Karpas-422 (cell line): ENCODE measurements at regions not wholly inside any gene's neighbourhood (a gene's known extent, or its start where the extent isn't known, plus 50 kb on each side); places are given as distances from the start of the nearest gene placed in this dataset.

Experiments used
- DNase-seq: peaks from one replicate; pipeline ENCODE4 v3.0.0-alpha.2; 2015
- H2AFZ ChIP-seq: fragments of 200-600 bp; sonication (generic); 2 replicates; pipeline ENCODE4 v1.6.1; 2014; ENCODE audit warnings: antibody characterized with exemption, low read length, mixed read lengths
- H3K27ac ChIP-seq: fragments of 200-600 bp; sonication (generic); 2 replicates; pipeline ENCODE4 v1.5.1; 2014; ENCODE audit warnings: mild to moderate bottlenecking, low read length, moderate library complexity
- H3K27me3 ChIP-seq: fragments of 200-600 bp; sonication (generic); 2 replicates; pipeline ENCODE4 v1.6.1; 2014; ENCODE audit warnings: low read length, mixed read lengths
- H3K36me3 ChIP-seq: fragments of 200-600 bp; sonication (generic); 2 replicates; pipeline ENCODE4 v1.6.1; 2014; ENCODE audit warnings: low read length, mixed read lengths; ENCODE audit not compliant: insufficient read depth
- H3K4me1 ChIP-seq: fragments of 200-600 bp; sonication (generic); 2 replicates; pipeline ENCODE4 v1.6.1; 2014; ENCODE audit warnings: mild to moderate bottlenecking, low read length, mixed read lengths
- H3K4me2 ChIP-seq: fragments of 200-600 bp; sonication (generic); 2 replicates; pipeline ENCODE4 v1.6.1; 2014; ENCODE audit warnings: low read length, low read depth, mild to moderate bottlenecking; ENCODE audit not compliant: poor library complexity, severe bottlenecking
- H3K4me3 ChIP-seq: fragments of 200-600 bp; sonication (generic); 2 replicates; pipeline ENCODE4 v1.5.1; 2014; ENCODE audit warnings: mild to moderate bottlenecking, antibody characterized with exemption, low read length, mixed read lengths
- H3K79me2 ChIP-seq: fragments of 200-600 bp; sonication (generic); 2 replicates; pipeline ENCODE4 v1.6.1; 2014; ENCODE audit warnings: mild to moderate bottlenecking, low read length, mixed read lengths
- H3K9ac ChIP-seq: fragments of 200-600 bp; sonication (generic); 2 replicates; pipeline ENCODE4 v1.6.0; 2014; ENCODE audit warnings: low read length
- H3K9me2 ChIP-seq: fragments of 200-600 bp; sonication (generic), shearing (Covaris generic); replicated peaks from 2 replicates; pipeline ENCODE4 v1.6.0; 2014; ENCODE audit warnings: mild to moderate bottlenecking, low read length, moderate library complexity; ENCODE audit not compliant: insufficient read depth
- H3K9me3 ChIP-seq: fragments of 300-700, 200-600 bp; sonication (generic); 2 replicates; pipeline ENCODE4 v1.6.1; 2014; ENCODE audit warnings: low read length, mixed read lengths
- H4K20me1 ChIP-seq: fragments of 200-600 bp; sonication (generic); 2 replicates; pipeline ENCODE4 v1.6.1; 2014; ENCODE audit warnings: mild to moderate bottlenecking, antibody characterized with exemption, low read length, low read depth; ENCODE audit not compliant: insufficient read depth

GRCh38 chr2:11925295-11926066, 179.0 kb downstream of the LPIN1 start:
- Histone ChIP-seq H3K9me3 (no peaks in the 10 kb centered on the region), H2AFZ (no peak overlapping the region), H3K4me2 (no peak overlapping the region), H3K9me2 (no peaks in the 10 kb centered on the region), H4K20me1 (no peaks in the 10 kb centered on the region), H3K9ac (no peak overlapping the region), H3K27me3 (no peaks in the 10 kb centered on the region), H3K4me3 (no peak overlapping the region), H3K79me2 (no peaks in the 10 kb centered on the region), H3K27ac (no peak overlapping the region), H3K36me3 (no peaks in the 10 kb centered on the region), H3K4me1 (no peaks in the 10 kb centered on the region)
- DNase-seq, result no peak

DNA sequence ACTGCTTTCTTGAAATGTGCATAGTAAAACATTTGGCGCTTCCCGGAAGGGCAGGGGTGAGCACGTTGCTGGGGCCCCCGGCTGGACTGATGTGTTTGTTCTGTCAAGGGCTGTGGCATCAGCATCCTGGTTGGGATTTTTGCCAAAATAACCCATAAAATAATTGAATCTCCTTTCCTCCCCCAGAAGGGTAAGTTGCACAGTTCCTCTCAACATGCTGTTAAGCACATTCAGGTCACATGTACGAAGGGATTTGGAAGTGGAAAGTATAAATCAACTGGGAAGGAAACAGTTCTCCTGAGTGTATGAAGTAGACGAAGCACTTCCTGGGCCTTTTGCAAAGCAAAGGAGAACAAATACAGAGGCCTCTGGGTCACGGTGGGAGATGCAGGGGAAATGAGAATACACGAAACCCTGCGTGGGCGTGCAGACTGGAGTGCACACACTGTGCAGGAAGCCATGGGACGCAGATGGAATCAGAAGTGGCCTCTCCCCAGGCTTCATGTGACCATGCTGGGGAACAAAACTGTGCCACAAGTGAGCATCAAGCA, 183.9 kb downstream of the LPIN1 start:
- no peak overlapping the region for H2AFZ ChIP-seq
- no peak overlapping the region for H3K4me3 ChIP-seq
- DNase-seq, result no peak
- 0 out of 2 replicates have a peak, but pooled peaks cover 3% of the 10 kb centered on the region for H3K9me2 ChIP-seq
- H3K79me2 ChIP-seq, result no peaks in the 10 kb centered on the region
- H4K20me1 ChIP-seq, result no peaks in the 10 kb centered on the region
- H3K27me3 ChIP-seq, result no peaks in the 10 kb centered on the region
- H3K27ac ChIP-seq, result no peak overlapping the region
- no peak overlapping the region for H3K4me2 ChIP-seq
- 0 out of 2 replicates have a peak, but pooled peaks cover 5% of the 10 kb centered on the region for H3K36me3 ChIP-seq
- H3K4me1 ChIP-seq, result peaks cover 3% of the 10 kb centered on the region; the same call in 1 of the 2 replicates
- no peak overlapping the region for H3K9ac ChIP-seq
- no peaks in the 10 kb centered on the region for H3K9me3 ChIP-seq

DNA sequence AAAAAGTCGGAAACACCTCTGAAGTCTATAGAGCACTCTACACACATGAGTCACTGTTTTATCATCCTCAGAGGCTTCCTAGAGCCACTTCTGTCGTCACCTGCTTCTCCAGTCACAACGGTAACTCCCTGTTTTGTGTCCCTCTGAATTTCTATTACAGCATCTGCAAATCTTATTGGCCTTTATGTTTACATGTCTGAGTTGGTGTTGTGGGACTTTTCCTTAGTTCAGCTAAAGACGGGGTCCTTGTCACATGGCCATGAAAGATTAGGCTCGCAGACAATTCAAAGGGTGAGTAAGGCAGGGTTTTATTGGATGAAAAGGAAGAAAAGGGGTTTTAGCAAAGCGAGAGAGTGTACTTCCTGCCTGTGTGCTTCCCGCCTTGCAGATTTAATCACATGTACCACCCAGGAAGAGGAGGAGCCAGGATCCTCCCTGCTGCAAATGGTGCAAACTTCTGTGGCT, 185.6 kb downstream of the LPIN1 start:
- H4K20me1 ChIP-seq, result no peaks in the 10 kb centered on the region
- H3K9me3 ChIP-seq, result no peaks in the 10 kb centered on the region
- H3K9ac ChIP-seq, result no peak overlapping the region
- no peak overlapping the region for H3K4me2 ChIP-seq
- no peaks in the 10 kb centered on the region for H3K27me3 ChIP-seq
- no peak overlapping the region for H3K27ac ChIP-seq
- H3K9me2 ChIP-seq, result 0 out of 2 replicates have a peak, but pooled peaks cover 3% of the 10 kb centered on the region
- DNase-seq, result no peak
- H3K4me3 ChIP-seq, result no peak overlapping the region
- no peak overlapping the region for H2AFZ ChIP-seq
- no peaks in the 10 kb centered on the region for H3K79me2 ChIP-seq
- peaks cover 3% of the 10 kb centered on the region; the same call in 1 of the 2 replicates for H3K4me1 ChIP-seq
- H3K36me3 ChIP-seq, result 0 out of 2 replicates have a peak, but pooled peaks cover 5% of the 10 kb centered on the region

DNA sequence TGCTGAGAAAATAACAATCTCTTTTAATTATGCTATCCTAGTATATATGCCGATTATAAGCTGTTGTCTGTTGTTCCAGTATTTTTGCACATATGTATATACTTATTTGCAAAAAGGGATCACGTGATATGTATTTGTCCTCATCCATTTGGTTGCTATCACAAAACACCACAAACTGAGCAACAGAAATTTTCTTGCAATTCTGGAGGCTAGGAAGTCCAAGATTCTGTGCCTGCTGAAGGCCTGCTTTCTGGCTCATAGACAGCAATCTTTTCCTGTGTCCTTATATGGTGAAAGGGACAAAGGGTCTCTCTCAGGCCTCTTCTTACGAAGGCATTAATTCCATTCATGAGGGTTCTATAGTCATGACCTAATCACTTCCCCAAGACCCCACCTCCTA, 186.5 kb downstream of the LPIN1 start:
- 0 out of 2 replicates have a peak, but pooled peaks cover 3% of the 10 kb centered on the region for H3K9me2 ChIP-seq
- H3K79me2 ChIP-seq, result no peaks in the 10 kb centered on the region
- no peaks in the 10 kb centered on the region for H4K20me1 ChIP-seq
- no peak overlapping the region for H3K4me3 ChIP-seq
- no peak overlapping the region for H3K9ac ChIP-seq
- no peak overlapping the region for H2AFZ ChIP-seq
- H3K36me3 ChIP-seq, result 0 out of 2 replicates have a peak, but pooled peaks cover 5% of the 10 kb centered on the region
- H3K9me3 ChIP-seq, result no peaks in the 10 kb centered on the region
- H3K27ac ChIP-seq, result no peak overlapping the region
- H3K27me3 ChIP-seq, result no peaks in the 10 kb centered on the region
- H3K4me1 ChIP-seq, result peaks cover 3% of the 10 kb centered on the region; the same call in 1 of the 2 replicates
- no peak overlapping the region for H3K4me2 ChIP-seq
- no peak for DNase-seq

DNA sequence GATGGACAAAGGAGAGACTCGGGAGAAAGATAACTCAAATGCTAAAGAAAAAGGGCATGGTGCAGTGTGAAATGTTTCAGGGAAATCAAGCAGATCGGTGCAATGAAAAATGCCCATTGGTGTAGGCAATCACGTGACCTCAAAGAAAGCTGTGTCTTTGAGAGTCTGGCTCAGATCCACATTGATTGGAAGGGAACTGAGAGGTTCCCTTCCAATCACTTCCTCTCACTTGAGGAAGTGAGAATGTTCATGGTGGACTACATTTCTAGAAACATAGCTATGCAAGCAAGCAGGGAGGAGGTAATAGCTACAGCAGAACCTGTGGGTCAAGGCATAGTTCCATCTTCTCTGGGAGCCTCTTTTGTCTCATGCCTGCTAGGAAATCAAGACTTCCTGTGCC, 187.4 kb downstream of the LPIN1 start:
- Histone ChIP-seq H3K4me1 (peaks cover 3% of the 10 kb centered on the region; the same call in 1 of the 2 replicates), H3K79me2 (no peaks in the 10 kb centered on the region), H3K4me2 (no peak overlapping the region), H4K20me1 (no peaks in the 10 kb centered on the region), H2AFZ (no peak overlapping the region), H3K9me2 (0 out of 2 replicates have a peak, but pooled peaks cover 3% of the 10 kb centered on the region), H3K27me3 (no peaks in the 10 kb centered on the region), H3K27ac (no peak overlapping the region), H3K4me3 (no peak overlapping the region), H3K9ac (no peak overlapping the region), H3K36me3 (0 out of 2 replicates have a peak, but pooled peaks cover 5% of the 10 kb centered on the region), H3K9me3 (no peaks in the 10 kb centered on the region)
- peak; percentile 63 for DNase-seq

GRCh38 chr2:11936761-11937160, 190.3 kb downstream of the LPIN1 start:
- H3K9me2 ChIP-seq, result 0 out of 2 replicates have a peak, but pooled peaks cover 3% of the 10 kb centered on the region
- no peaks in the 10 kb centered on the region for H4K20me1 ChIP-seq
- no peak overlapping the region for H3K27ac ChIP-seq
- 0 out of 2 replicates have a peak, but pooled peaks cover 4% of the 10 kb centered on the region for H3K36me3 ChIP-seq
- no peaks in the 10 kb centered on the region for H3K27me3 ChIP-seq
- H3K4me1 ChIP-seq, result peaks cover 3% of the 10 kb centered on the region; the same call in 1 of the 2 replicates
- no peaks in the 10 kb centered on the region for H3K79me2 ChIP-seq
- no peak overlapping the region for H3K4me2 ChIP-seq
- no peak overlapping the region for H3K4me3 ChIP-seq
- DNase-seq, result no peak
- H3K9me3 ChIP-seq, result no peaks in the 10 kb centered on the region
- no peak overlapping the region for H3K9ac ChIP-seq
- H2AFZ ChIP-seq, result no peak overlapping the region

DNA sequence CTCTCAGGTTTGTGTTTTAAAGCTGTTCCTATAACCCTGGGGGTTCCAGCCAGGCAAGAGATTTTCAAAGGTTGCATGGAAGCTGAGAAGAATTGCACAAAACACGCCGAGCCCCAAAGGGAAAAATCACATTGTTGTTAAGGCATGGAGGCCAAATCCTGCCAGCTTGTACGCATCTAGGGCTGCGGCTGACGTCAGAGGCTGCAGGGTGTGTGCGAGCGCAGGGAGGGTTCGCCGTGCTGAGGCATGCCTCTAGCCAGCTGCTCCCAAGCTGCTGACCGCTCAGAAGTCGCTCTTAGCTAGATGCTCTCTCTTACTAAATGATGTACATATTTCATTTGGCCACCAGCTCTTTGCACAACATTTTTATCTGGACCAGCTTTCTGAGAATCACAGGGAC, 191.8 kb downstream of the LPIN1 start:
- no peak overlapping the region for H3K9ac ChIP-seq
- no peaks in the 10 kb centered on the region for H3K79me2 ChIP-seq
- H3K4me2 ChIP-seq, result no peak overlapping the region
- no peak overlapping the region for H3K27ac ChIP-seq
- peaks cover 3% of the 10 kb centered on the region; the same call in 1 of the 2 replicates for H3K4me1 ChIP-seq
- DNase-seq, result no peak
- H3K36me3 ChIP-seq, result no peaks in the 10 kb centered on the region
- H2AFZ ChIP-seq, result no peak overlapping the region
- no peaks in the 10 kb centered on the region for H4K20me1 ChIP-seq
- H3K9me3 ChIP-seq, result no peaks in the 10 kb centered on the region
- no peaks in the 10 kb centered on the region for H3K27me3 ChIP-seq
- H3K9me2 ChIP-seq, result 0 out of 2 replicates have a peak, but pooled peaks cover 3% of the 10 kb centered on the region
- H3K4me3 ChIP-seq, result no peak overlapping the region

DNA sequence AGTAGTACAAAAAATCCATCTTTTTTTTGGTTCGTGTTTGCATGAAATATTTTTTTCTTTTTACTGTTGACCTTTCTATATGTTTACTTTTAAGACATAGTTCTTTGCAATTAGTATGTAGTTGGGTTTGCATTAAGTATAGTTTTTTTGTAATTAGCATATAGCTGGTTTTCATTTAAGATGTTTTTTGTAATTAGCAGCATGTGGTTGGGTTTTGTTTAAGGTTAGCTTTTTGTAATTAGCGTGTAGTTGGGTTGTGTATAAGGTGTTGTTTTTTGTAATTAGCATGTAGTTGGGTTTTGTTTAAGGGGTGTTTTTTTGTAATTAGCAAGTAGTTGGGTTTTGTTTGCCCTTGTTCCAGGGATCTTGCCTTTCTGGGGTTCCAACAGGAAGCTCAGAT, 193.1 kb downstream of the LPIN1 start:
- no peak overlapping the region for H2AFZ ChIP-seq
- peaks cover 3% of the 10 kb centered on the region; the same call in 1 of the 2 replicates for H3K4me1 ChIP-seq
- H4K20me1 ChIP-seq, result no peaks in the 10 kb centered on the region
- H3K36me3 ChIP-seq, result no peaks in the 10 kb centered on the region
- no peaks in the 10 kb centered on the region for H3K27me3 ChIP-seq
- H3K4me3 ChIP-seq, result no peak overlapping the region
- no peak overlapping the region for H3K4me2 ChIP-seq
- H3K79me2 ChIP-seq, result no peaks in the 10 kb centered on the region
- H3K9ac ChIP-seq, result no peak overlapping the region
- DNase-seq, result no peak
- H3K9me3 ChIP-seq, result no peaks in the 10 kb centered on the region
- no peak overlapping the region for H3K27ac ChIP-seq
- 0 out of 2 replicates have a peak, but pooled peaks cover 2% of the 10 kb centered on the region for H3K9me2 ChIP-seq
